A673 (cell line): ENCODE measurements at regions not wholly inside any gene's neighbourhood (a gene's known extent, or its start where the extent isn't known, plus 50 kb on each side); places are given as distances from the start of the nearest gene placed in this dataset.

Experiments
- BruUV-seq: library from RNA; stranded (reverse); fragments of 400-500 nt; replicated peaks from 2 replicates; lab custom pipeline; 2021; lab: Mats Ljungman, UMichigan
- CTCF ChIA-PET: fragments of 300-600 bp; sonication (Branson Sonifier 250); formaldehyde crosslinking; loops from one replicate; lab custom pipeline; 2022; ENCODE audit warnings: antibody characterized with exemption; lab: Charles Lee
- POLR2A ChIA-PET: fragments of 300-600 bp; sonication (Branson Sonifier 250); formaldehyde crosslinking; loops from one replicate; lab custom pipeline; 2022; ENCODE audit warnings: antibody characterized with exemption; ENCODE audit not compliant: low non-redundant PET; lab: Charles Lee
- DNase-seq: peaks from one replicate; pipeline ENCODE4 v3.0.0-alpha.2; 2015; ENCODE audit warnings: low spot score
- H3K27ac ChIP-seq: fragments of 200-600 bp; sonication (generic); 2 replicates; pipeline ENCODE4 v1.5.1; 2016; ENCODE audit warnings: mixed run types, low read depth, mild to moderate bottlenecking, mixed read lengths, antibody characterized with exemption, low read length; ENCODE audit not compliant: poor library complexity, severe bottlenecking
- H3K27me3 ChIP-seq: fragments of 200-600 bp; sonication (generic); replicated peaks from 2 replicates; pipeline ENCODE4 v1.6.1; 2017; ENCODE audit warnings: mixed run types, low read depth, mild to moderate bottlenecking, mixed read lengths, antibody characterized with exemption, low read length; ENCODE audit not compliant: insufficient read depth, poor library complexity
- H3K36me3 ChIP-seq: fragments of 200-600 bp; sonication (generic); 2 replicates; pipeline ENCODE4 v1.6.1; 2016; ENCODE audit warnings: mixed run types, mild to moderate bottlenecking, mixed read lengths, antibody characterized with exemption, low read length; ENCODE audit not compliant: insufficient read depth, poor library complexity, severe bottlenecking
- H3K4me1 ChIP-seq: fragments of 200-600 bp; sonication (generic); 2 replicates; pipeline ENCODE4 v1.6.1; 2017; ENCODE audit warnings: mixed run types, mild to moderate bottlenecking, mixed read lengths, antibody characterized with exemption, low read length; ENCODE audit not compliant: insufficient read depth, poor library complexity, severe bottlenecking
- H3K4me3 ChIP-seq: fragments of 200-600 bp; sonication (generic); 2 replicates; pipeline ENCODE4 v1.5.1; 2016; ENCODE audit warnings: low read depth, mixed run types, mild to moderate bottlenecking, mixed read lengths, low read length; ENCODE audit not compliant: poor library complexity, severe bottlenecking
- H3K9me3 ChIP-seq: fragments of 200-600 bp; sonication (generic); 2 replicates; pipeline ENCODE4 v1.6.1; 2016; ENCODE audit warnings: mixed run types, low read depth, mild to moderate bottlenecking, mixed read lengths, antibody characterized with exemption, low read length; ENCODE audit not compliant: poor library complexity, severe bottlenecking
- EZH2 ChIP-seq: fragments of 200-600 bp; sonication (generic); IDR thresholded peaks from 2 replicates; pipeline ENCODE4 v1.6.1; 2017; ENCODE audit warnings: borderline replicate concordance, low read depth, mild to moderate bottlenecking, mixed read lengths, antibody characterized with exemption, low read length; ENCODE audit not compliant: poor library complexity, severe bottlenecking
- intact Hi-C: fragments of 100-400 bp; cut with micrococcal nuclease; formaldehyde crosslinking; loops from one replicate; pipeline ENCODE4 v1.10.0; 2022; ENCODE audit not compliant: unreplicated experiment
- TF ChIP-seq, protein P1 (sequence below): fragments of 300-800, 200-600 bp; sonication (generic); conservative IDR thresholded peaks from 2 replicates; pipeline ENCODE4 v1.5.1; 2017; ENCODE audit warnings: low read depth, mild to moderate bottlenecking, antibody characterized with exemption, low read length, moderate library complexity, mixed read lengths

DNA sequence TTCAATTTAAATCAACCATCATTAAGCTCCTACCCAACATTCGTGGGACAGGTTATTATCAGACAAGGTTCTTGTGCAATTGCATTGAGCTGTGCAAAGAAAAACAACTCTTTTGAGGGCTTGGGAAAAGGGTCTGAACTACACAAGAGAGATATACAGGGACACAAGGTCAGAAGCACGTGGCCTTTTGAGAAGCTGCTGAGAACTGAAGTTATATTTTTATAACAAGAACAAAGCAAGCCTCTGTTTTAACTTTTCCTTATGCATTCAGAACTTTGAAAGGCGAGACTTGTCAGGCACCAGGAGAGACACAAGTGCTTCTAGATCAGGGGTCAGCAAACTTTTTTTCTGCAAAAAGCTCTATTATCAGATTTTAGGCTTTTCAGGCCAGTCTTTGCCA, 274.8 kb upstream of the VCX start:
- no peaks in the 10 kb centered on the region for H3K36me3 ChIP-seq
- POLR2A ChIA-PET: no interaction called here
- H3K4me3 ChIP-seq: no peak overlapping the region
- no peaks in the 10 kb centered on the region for H3K4me1 ChIP-seq
- no TSS peak for BruUV-seq
- DNase-seq: no peak
- H3K27me3 ChIP-seq: no peaks in the 10 kb centered on the region
- intact Hi-C loops: no loop called here
- no peaks in the 10 kb centered on the region for H3K9me3 ChIP-seq
- CTCF ChIA-PET: no interaction called here
- TF ChIP-seq EZH2: no peak
- TF ChIP-seq, protein P1, sequence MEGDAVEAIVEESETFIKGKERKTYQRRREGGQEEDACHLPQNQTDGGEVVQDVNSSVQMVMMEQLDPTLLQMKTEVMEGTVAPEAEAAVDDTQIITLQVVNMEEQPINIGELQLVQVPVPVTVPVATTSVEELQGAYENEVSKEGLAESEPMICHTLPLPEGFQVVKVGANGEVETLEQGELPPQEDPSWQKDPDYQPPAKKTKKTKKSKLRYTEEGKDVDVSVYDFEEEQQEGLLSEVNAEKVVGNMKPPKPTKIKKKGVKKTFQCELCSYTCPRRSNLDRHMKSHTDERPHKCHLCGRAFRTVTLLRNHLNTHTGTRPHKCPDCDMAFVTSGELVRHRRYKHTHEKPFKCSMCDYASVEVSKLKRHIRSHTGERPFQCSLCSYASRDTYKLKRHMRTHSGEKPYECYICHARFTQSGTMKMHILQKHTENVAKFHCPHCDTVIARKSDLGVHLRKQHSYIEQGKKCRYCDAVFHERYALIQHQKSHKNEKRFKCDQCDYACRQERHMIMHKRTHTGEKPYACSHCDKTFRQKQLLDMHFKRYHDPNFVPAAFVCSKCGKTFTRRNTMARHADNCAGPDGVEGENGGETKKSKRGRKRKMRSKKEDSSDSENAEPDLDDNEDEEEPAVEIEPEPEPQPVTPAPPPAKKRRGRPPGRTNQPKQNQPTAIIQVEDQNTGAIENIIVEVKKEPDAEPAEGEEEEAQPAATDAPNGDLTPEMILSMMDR: no peak
- no peak overlapping the region for H3K27ac ChIP-seq

DNA sequence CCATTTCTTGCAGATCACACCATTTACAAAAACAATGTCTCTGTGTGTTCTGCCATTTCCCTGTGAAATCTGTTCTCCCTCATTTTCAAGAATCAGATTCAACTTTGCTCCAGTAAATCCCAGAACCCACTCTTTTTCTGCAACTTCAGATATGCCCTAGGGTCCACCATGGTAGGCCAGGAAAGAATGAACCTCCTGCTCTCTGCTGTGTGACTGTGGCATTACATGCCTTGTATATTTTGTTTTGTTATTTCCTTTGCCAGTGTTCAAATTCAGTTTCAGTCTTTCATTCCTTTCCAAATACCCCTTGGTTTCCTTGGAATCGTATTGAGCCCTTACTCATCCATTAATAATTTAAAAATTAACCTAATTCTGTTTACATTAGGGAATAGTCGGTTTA, 290.2 kb upstream of the VCX start:
- intact Hi-C loops: no loop called here
- no TSS peak for BruUV-seq
- no peaks in the 10 kb centered on the region for H3K36me3 ChIP-seq
- ChIA-PET CTCF (no interaction called here), POLR2A (no interaction called here)
- H3K27ac ChIP-seq: no peak overlapping the region
- H3K9me3 ChIP-seq: no peaks in the 10 kb centered on the region
- no peaks in the 10 kb centered on the region for H3K27me3 ChIP-seq
- no peak overlapping the region for H3K4me3 ChIP-seq
- H3K4me1 ChIP-seq: no peaks in the 10 kb centered on the region
- TF ChIP-seq, protein P1: no peak
- TF ChIP-seq EZH2: no peak
- DNase-seq: no peak

DNA sequence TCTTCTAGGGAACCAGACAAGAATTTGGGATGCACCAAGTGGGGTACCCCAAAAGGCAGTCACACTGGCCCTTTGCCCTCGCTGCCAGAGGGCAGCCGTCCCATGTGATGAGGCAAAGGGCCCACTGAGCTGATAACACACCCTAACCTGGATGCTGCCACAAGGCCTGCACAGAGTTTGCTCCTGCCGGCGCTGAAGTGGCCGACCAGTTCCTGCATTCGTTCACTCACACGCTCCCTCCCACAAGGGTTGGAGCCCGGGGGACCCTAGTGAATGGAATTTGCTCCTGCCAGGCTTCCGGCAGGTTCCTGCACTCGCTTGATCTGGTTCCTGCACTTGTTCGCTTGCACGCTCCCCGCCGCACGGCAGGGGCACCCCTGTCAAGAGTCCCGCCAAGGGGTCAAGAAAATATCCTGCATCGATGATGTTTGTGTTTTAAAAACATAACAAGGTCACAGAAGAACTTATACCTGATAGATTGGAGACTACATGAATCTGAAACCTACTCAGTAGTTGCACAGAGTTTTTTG, 296.4 kb upstream of the VCX start:
- CTCF ChIA-PET: no interaction called here
- Histone ChIP-seq H3K27ac (no peak overlapping the region), H3K4me1 (no peaks in the 10 kb centered on the region), H3K27me3 (no peaks in the 10 kb centered on the region), H3K4me3 (no peak overlapping the region), H3K9me3 (no peaks in the 10 kb centered on the region), H3K36me3 (no peaks in the 10 kb centered on the region)
- TF ChIP-seq EZH2: no peak
- TF ChIP-seq, protein P1: no peak
- no peak for DNase-seq
- intact Hi-C loops: no loop called here
- BruUV-seq: no TSS peak
- POLR2A ChIA-PET: no interaction called here
